ENCODE measurements at regions not wholly inside any gene's neighbourhood (a gene's known extent, or its start where the extent isn't known, plus 50 kb on each side); places are given as distances from the start of the nearest gene placed in this dataset.

DNA sequence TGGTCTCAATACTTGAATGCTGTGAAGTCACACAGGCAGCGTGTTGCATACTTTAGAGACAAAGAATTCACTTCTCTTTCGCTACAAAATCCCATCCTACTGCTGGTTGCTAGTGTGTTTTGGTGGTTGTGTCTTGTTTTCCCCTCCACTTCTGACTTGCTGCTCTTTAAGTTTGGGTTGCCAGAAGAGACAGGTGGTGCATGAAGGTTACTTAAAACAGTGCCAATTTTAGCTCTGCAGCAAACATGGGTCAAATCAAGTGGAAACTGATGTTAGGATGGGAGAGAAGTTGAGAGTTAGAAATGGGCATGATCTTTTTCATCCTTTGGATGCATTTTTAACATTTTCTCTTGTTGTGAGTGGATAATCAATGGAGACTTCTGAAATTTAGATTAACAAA, 136.2 kb upstream of the KCNH7 start (continued):
- TF ChIP-seq, protein P1, sequence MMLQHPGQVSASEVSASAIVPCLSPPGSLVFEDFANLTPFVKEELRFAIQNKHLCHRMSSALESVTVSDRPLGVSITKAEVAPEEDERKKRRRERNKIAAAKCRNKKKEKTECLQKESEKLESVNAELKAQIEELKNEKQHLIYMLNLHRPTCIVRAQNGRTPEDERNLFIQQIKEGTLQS (CRISPR knock-in tag; conservative IDR thresholded peaks at IDR 0.05), result no peak
- TF ChIP-seq, protein P2, sequence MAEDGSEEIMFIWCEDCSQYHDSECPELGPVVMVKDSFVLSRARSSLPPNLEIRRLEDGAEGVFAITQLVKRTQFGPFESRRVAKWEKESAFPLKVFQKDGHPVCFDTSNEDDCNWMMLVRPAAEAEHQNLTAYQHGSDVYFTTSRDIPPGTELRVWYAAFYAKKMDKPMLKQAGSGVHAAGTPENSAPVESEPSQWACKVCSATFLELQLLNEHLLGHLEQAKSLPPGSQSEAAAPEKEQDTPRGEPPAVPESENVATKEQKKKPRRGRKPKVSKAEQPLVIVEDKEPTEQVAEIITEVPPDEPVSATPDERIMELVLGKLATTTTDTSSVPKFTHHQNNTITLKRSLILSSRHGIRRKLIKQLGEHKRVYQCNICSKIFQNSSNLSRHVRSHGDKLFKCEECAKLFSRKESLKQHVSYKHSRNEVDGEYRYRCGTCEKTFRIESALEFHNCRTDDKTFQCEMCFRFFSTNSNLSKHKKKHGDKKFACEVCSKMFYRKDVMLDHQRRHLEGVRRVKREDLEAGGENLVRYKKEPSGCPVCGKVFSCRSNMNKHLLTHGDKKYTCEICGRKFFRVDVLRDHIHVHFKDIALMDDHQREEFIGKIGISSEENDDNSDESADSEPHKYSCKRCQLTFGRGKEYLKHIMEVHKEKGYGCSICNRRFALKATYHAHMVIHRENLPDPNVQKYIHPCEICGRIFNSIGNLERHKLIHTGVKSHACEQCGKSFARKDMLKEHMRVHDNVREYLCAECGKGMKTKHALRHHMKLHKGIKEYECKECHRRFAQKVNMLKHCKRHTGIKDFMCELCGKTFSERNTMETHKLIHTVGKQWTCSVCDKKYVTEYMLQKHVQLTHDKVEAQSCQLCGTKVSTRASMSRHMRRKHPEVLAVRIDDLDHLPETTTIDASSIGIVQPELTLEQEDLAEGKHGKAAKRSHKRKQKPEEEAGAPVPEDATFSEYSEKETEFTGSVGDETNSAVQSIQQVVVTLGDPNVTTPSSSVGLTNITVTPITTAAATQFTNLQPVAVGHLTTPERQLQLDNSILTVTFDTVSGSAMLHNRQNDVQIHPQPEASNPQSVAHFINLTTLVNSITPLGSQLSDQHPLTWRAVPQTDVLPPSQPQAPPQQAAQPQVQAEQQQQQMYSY (CRISPR knock-in tag; IDR thresholded peaks at IDR 0.05), result no peak
- TF ChIP-seq NFYB (CRISPR knock-in tag; conservative IDR thresholded peaks at IDR 0.05; ENCODE audit: low read depth), result no peak

DNA sequence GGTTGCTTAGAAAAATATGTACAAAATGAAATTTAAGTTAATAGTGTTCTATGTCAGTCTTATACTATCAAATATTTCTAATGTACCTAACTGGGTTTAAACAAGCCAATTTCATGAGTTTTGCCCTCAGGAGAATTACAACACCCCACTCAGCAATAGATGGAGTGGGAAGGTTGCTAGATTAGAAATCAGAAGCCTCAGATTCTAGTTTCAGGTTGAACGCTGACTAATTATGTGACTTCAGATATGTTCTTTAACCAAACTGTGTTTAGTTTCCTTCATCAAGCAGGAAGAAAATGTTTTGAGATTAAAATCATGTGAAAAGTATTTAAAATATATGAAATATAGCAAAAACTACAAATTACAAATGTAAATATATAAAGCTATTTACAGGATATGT, 133.8 kb upstream of the KCNH7 start:
- H3K4me1 Mint-ChIP-seq, result no peaks in the 10 kb centered on the region
- POLR2A ChIA-PET, result interaction anchor here (0.6 kb wide), 1 partner anchor 127 kb away, joined by 5 read pairs; no protein-coding TSS in a partner anchor
- H3K9me3 Mint-ChIP-seq, result no peaks in the 10 kb centered on the region
- H3K27ac Mint-ChIP-seq, result no peak overlapping the region
- CTCF ChIA-PET, result no interaction called here
- no peaks in the 10 kb centered on the region for H3K36me3 Mint-ChIP-seq
- ATAC-seq (no peak), DNase-seq (ENCODE audit: low spot score) (no peak)
- no peaks in the 10 kb centered on the region for H3K27me3 Mint-ChIP-seq (ENCODE audit: low read depth)
- TF ChIP-seq OVOL2 (CRISPR knock-in tag; IDR thresholded peaks at IDR 0.05; ENCODE audit: borderline replicate concordance), result no peak
- TF ChIP-seq, protein P3, sequence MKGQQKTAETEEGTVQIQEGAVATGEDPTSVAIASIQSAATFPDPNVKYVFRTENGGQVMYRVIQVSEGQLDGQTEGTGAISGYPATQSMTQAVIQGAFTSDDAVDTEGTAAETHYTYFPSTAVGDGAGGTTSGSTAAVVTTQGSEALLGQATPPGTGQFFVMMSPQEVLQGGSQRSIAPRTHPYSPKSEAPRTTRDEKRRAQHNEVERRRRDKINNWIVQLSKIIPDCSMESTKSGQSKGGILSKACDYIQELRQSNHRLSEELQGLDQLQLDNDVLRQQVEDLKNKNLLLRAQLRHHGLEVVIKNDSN (CRISPR knock-in tag; IDR thresholded peaks at IDR 0.05), result no peak
- TF ChIP-seq, protein P4, sequence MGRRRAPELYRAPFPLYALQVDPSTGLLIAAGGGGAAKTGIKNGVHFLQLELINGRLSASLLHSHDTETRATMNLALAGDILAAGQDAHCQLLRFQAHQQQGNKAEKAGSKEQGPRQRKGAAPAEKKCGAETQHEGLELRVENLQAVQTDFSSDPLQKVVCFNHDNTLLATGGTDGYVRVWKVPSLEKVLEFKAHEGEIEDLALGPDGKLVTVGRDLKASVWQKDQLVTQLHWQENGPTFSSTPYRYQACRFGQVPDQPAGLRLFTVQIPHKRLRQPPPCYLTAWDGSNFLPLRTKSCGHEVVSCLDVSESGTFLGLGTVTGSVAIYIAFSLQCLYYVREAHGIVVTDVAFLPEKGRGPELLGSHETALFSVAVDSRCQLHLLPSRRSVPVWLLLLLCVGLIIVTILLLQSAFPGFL (CRISPR knock-in tag; IDR thresholded peaks at IDR 0.05; ENCODE audit: borderline replicate concordance), result no peak
- TF ChIP-seq TEAD1 (CRISPR knock-in tag; IDR thresholded peaks at IDR 0.05), result no peak
- no peak for TF ChIP-seq ZNF138 (CRISPR knock-in tag; conservative IDR thresholded peaks at IDR 0.05)
- no peak for TF ChIP-seq ZNF121 (CRISPR knock-in tag; IDR thresholded peaks at IDR 0.05)
- TF ChIP-seq ZNF396 (CRISPR knock-in tag; IDR thresholded peaks at IDR 0.05; ENCODE audit: borderline replicate concordance), result no peak
- TF ChIP-seq, protein P5, sequence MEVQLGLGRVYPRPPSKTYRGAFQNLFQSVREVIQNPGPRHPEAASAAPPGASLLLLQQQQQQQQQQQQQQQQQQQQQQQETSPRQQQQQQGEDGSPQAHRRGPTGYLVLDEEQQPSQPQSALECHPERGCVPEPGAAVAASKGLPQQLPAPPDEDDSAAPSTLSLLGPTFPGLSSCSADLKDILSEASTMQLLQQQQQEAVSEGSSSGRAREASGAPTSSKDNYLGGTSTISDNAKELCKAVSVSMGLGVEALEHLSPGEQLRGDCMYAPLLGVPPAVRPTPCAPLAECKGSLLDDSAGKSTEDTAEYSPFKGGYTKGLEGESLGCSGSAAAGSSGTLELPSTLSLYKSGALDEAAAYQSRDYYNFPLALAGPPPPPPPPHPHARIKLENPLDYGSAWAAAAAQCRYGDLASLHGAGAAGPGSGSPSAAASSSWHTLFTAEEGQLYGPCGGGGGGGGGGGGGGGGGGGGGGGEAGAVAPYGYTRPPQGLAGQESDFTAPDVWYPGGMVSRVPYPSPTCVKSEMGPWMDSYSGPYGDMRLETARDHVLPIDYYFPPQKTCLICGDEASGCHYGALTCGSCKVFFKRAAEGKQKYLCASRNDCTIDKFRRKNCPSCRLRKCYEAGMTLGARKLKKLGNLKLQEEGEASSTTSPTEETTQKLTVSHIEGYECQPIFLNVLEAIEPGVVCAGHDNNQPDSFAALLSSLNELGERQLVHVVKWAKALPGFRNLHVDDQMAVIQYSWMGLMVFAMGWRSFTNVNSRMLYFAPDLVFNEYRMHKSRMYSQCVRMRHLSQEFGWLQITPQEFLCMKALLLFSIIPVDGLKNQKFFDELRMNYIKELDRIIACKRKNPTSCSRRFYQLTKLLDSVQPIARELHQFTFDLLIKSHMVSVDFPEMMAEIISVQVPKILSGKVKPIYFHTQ (CRISPR knock-in tag; IDR thresholded peaks at IDR 0.05), result no peak
- no peak for TF ChIP-seq ETV6 (CRISPR knock-in tag; IDR thresholded peaks at IDR 0.05)
- TF ChIP-seq, protein P6, sequence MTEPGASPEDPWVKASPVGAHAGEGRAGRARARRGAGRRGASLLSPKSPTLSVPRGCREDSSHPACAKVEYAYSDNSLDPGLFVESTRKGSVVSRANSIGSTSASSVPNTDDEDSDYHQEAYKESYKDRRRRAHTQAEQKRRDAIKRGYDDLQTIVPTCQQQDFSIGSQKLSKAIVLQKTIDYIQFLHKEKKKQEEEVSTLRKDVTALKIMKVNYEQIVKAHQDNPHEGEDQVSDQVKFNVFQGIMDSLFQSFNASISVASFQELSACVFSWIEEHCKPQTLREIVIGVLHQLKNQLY (CRISPR knock-in tag; IDR thresholded peaks at IDR 0.05), result no peak
- TF ChIP-seq, protein P7, sequence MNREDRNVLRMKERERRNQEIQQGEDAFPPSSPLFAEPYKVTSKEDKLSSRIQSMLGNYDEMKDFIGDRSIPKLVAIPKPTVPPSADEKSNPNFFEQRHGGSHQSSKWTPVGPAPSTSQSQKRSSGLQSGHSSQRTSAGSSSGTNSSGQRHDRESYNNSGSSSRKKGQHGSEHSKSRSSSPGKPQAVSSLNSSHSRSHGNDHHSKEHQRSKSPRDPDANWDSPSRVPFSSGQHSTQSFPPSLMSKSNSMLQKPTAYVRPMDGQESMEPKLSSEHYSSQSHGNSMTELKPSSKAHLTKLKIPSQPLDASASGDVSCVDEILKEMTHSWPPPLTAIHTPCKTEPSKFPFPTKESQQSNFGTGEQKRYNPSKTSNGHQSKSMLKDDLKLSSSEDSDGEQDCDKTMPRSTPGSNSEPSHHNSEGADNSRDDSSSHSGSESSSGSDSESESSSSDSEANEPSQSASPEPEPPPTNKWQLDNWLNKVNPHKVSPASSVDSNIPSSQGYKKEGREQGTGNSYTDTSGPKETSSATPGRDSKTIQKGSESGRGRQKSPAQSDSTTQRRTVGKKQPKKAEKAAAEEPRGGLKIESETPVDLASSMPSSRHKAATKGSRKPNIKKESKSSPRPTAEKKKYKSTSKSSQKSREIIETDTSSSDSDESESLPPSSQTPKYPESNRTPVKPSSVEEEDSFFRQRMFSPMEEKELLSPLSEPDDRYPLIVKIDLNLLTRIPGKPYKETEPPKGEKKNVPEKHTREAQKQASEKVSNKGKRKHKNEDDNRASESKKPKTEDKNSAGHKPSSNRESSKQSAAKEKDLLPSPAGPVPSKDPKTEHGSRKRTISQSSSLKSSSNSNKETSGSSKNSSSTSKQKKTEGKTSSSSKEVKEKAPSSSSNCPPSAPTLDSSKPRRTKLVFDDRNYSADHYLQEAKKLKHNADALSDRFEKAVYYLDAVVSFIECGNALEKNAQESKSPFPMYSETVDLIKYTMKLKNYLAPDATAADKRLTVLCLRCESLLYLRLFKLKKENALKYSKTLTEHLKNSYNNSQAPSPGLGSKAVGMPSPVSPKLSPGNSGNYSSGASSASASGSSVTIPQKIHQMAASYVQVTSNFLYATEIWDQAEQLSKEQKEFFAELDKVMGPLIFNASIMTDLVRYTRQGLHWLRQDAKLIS (CRISPR knock-in tag; IDR thresholded peaks at IDR 0.05; ENCODE audit: borderline replicate concordance), result no peak
- H3K4me3 Mint-ChIP-seq, result no peak overlapping the region

All from WTC11 (cell line).